Left renal pelvis (tissue), 4 donors: ENCODE measurements at regions not wholly inside any gene's neighbourhood (a gene's known extent, or its start where the extent isn't known, plus 50 kb on each side); places are given as distances from the start of the nearest gene placed in this dataset.

Source experiments
- DNase-seq, 4 donors: peaks; one replicate each; pipeline ENCODE4 v3.0.0-alpha.2; 2013; ENCODE audit warnings: low read depth in 4 of 4, low spot score in 3 of 4

- DNase-seq = no peak
These were observed 54.8 kb downstream of the NOG start for GRCh38 chr17:56648321-56648720.

DNA sequence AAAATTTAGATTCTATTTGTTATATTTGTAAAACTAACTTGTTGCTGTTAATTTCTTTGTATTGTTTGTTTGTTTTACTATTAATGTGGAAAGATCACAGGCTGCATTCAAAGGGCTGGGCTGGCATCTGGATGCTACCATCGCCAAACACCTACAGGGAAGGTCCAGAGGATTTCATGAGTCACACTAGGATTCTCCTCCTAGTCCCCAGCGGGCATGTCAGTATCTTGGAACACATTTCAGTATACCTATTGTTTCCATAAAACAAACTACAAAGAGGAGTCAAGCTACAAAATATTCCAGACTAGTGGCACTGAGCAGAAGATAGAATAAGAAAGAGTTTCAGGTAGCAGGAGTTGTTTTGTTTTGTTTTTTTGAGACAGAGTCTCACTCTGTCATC, 55.3 kb downstream of the NOG start:
- DNase-seq = no peak

GRCh38 chr17:56652628-56653027, 59.1 kb downstream of the NOG start:
- DNase-seq = no peak

GRCh38 chr17:56653877-56654276, 60.4 kb downstream of the NOG start:
- DNase-seq = no peak

GRCh38 chr17:56656701-56657327, 63.3 kb downstream of the NOG start:
- no peak for DNase-seq

- no peak for DNase-seq
These were observed 65.1 kb downstream of the NOG start for GRCh38 chr17:56658648-56659047.

DNA sequence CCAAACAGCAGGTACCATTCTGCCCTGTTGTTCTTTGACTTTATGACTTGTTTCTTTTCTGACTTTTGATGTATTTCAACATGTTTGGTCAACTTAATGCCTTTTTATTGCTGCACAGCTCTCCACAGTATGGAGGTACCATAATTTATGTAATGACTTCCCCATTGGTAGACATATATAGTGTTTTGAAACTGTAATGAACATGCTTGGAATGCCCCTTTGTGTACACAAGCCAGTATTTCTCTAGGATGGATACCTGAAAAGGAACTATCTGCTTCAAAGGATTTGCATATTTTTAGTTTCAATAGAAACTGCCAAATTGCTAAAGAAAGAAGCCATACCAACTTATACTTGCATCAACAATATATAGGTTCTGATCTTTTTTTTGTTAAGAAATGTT, 66.1 kb downstream of the NOG start:
- DNase-seq = no peak

- no peak for DNase-seq
These were observed 68.4 kb downstream of the NOG start for GRCh38 chr17:56661906-56662305.

GRCh38 chr17:56665864-56666263, 72.4 kb downstream of the NOG start:
- no peak for DNase-seq

GRCh38 chr17:56667925-56668458, 74.5 kb downstream of the NOG start:
- DNase-seq = no peak

- DNase-seq = no peak
These were observed 78.7 kb downstream of the NOG start for GRCh38 chr17:56672195-56672594.

DNA sequence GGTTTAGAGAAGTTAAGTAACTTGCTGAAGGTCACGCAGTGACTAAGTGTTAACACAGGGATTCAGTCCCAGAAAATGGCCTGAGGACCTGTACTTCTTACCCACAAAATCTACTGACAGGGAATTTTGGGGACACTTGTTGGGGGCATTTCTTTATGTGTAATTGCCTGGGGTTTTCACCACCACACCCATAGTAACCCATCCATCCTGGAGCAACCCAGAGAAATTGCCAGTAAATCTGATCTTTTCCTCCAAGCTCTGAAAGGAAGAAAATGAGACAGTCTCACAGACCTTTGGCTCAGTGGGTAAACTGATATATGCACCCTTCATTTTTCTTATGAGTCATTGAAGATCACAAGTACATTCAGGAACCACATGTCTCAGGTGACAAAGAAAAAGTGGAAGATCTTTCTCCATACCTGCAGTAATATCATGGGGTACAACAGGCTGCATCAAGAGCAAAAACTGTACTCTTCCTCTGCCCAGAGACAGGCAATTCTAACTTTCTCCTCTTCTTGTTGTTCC, 81.0 kb downstream of the NOG start:
- DNase-seq = no peak

- DNase-seq = no peak
These were observed 82.6 kb downstream of the NOG start for GRCh38 chr17:56675876-56676660.

DNA sequence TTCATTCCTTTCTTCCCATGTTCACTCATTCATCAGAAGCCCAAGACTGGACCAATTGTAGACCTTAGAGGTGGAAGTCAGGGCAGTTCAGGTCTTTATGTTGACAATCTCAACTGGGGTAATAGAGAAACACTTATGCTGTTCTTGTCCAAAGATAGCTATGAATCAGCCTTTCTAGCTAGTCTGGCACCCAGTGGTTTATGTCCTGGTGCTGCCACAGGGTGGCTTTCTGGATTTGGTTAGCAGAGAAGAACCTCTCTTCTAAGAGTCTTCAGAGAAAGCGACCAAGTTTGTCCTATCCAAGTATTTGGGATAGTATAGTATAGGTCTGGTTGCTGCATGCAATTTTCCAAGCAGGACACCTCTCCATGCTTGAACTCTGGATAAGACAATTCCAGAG, 83.3 kb downstream of the NOG start:
- no peak for DNase-seq

- DNase-seq = no peak
These were observed 85.0 kb downstream of the NOG start for GRCh38 chr17:56678249-56679114.

DNA sequence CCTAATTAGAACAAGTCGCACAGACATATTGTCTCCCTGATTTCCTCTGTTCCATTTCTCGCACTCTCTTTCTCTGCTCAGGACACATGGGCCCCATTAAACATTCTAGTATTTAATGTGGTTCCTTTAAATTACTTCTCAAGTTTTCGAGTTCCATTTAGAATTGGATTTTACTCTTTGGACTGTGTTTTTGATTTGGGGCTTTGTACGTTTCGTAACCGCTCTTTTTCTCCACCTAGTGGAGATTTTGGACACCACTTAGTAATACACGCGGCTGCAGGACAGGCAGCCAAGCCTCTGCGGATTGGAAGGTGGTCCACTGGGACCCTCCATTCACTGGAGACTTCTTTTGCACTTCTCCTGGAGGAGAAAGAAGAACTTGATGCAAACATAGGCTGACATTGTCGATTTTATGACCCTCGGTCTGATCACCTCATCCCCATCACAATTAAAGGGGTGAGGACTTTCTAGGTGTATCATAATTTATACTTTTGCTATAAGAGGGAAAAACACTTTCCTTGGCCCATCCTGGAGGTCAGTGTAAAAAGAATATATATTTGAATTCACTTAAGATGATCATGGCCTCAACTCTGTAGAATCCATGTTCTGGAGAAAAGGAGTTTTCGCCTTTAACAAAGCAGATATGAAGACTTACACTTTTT, 85.7 kb downstream of the NOG start:
- DNase-seq = peak in 1 of 4 donors; percentile 29

GRCh38 chr17:56679777-56680422, 86.4 kb downstream of the NOG start:
- no peak for DNase-seq

DNA sequence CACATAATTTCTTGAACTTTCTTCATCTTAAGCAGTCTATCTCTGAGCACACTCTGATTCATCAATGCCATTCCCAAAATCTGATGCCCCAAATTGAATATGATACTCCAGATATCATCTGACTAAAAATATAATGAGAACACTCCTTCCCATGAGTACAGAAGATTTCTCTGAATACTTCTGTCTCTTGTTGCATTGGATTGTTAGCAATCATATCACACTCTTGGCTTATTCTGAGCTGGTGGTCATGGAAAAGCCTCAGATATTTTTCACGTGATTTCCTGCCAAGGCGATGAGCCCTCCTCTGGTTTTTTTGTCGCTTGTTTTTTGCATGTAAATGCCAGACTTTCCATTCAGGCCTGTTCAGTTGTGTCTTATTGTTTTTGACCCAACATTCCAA, 87.2 kb downstream of the NOG start:
- DNase-seq = no peak

- DNase-seq = no peak
These were observed 88.2 kb downstream of the NOG start for GRCh38 chr17:56681561-56682266.
